ENCODE measurements at regions not wholly inside any gene's neighbourhood (a gene's known extent, or its start where the extent isn't known, plus 50 kb on each side); places are given as distances from the start of the nearest gene placed in this dataset.

DNA sequence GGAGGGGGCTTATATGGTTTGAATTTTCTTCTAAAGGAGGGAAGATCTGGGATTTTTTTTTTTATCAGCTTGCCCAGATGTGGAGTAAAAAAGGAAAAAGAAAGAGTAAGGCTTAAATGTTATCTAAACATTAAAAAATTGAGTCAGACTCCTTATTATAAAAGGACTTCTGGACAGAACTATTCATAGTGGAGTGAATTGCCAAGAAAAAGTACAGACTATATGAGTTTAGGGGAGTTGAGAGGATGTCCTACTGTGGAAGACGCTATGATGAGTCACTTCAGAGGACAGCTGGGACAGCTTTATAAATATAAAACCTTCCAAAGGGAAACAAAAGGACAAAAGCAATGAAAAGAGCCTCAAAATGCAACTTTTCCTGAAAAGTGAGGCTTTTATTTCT, 73.0 kb downstream of the TFPI2 start:
- POLR2A ChIA-PET = no interaction called here
- intact Hi-C loops (cut with micrococcal nuclease; ENCODE audit: unreplicated experiment) = no loop called here
- DNase-seq (ENCODE audit: low spot score) (no peak), FAIRE-seq (no peak), ATAC-seq (no peak)
- Histone ChIP-seq H4K20me1 (ENCODE audit: insufficient read depth, low read length) (no peaks in the 10 kb centered on the region), H3K27ac (ENCODE audit: extremely low read length, insufficient read depth, low read length) (no peak overlapping the region), H2AFZ (ENCODE audit: low read length) (no peak overlapping the region), H3K27me3 (ENCODE audit: control insufficient read depth in 1 of 2, insufficient read depth in 2 of 2, low read length in 2 of 2) (no peaks in the 10 kb centered on the region), H3K79me2 (ENCODE audit: insufficient read depth, low read length) (no peaks in the 10 kb centered on the region), H3K9ac (ENCODE audit: insufficient read depth, low read depth, low read length) (no peak overlapping the region), H3K9me3 (ENCODE audit: low read length) (no peaks in the 10 kb centered on the region), H3K4me3 (replicated peaks in 1 of 3; ENCODE audit: insufficient read depth in 1 of 3, low read depth in 2 of 3, low read length in 3 of 3) (no peak overlapping the region), H3K4me1 (ENCODE audit: insufficient read depth, low read length) (no peaks in the 10 kb centered on the region), H3K4me2 (ENCODE audit: low read depth, low read length) (no peak overlapping the region), H3K36me3 (replicated peaks in 1 of 2; ENCODE audit: control insufficient read depth in 1 of 2, insufficient read depth in 2 of 2, low read length in 2 of 2) (no peaks in the 10 kb centered on the region)
- no TSS peak for BruUV-seq (replicated peaks)
- no peak for TF ChIP-seq RBAK (CRISPR knock-in tag; IDR thresholded peaks at IDR 0.05)
- in situ Hi-C loops (cut with HindIII; ENCODE audit: extremely low pct_ligation_motif_present, low pct_unique_long_range_greater_than_20kb) = no loop called here
- WGBS (ENCODE audit: low lambda C conversion rate) = 0% methylated on average over 1 of the region's 1 CpG
- CTCF ChIA-PET (ENCODE audit: low intra/inter-chr PET ratio, low total read pairs) = no interaction called here

DNA sequence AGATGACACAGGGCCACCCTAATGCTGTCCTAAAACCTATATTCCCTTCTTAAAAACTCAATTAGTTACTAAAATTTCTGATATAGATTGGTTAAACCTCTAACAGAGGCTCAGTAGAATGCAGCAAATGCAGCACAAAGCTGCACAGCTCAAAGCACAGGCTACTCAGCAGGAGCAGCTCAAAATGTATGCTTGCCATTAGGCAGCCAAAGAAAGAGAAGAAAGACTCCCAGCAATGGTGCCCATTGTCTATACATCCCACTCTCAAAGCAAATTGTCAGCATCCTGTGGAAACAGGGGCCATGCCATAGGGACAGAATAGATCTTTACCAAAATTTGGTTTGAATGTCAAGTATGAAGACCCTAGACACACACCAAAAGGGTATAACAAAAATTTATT, 73.5 kb downstream of the TFPI2 start:
- H3K9me3 ChIP-seq (ENCODE audit: low read length) = no peaks in the 10 kb centered on the region
- no TSS peak for BruUV-seq (replicated peaks)
- H3K27ac ChIP-seq (ENCODE audit: extremely low read length, insufficient read depth, low read length) = no peak overlapping the region
- in situ Hi-C loops (cut with HindIII; ENCODE audit: extremely low pct_ligation_motif_present, low pct_unique_long_range_greater_than_20kb) (no loop called here), intact Hi-C loops (cut with micrococcal nuclease; ENCODE audit: unreplicated experiment) (no loop called here)
- FAIRE-seq (no peak), DNase-seq (ENCODE audit: low spot score) (no peak), ATAC-seq (no peak)
- H3K4me1 ChIP-seq (ENCODE audit: insufficient read depth, low read length) = no peaks in the 10 kb centered on the region
- no peaks in the 10 kb centered on the region for H3K36me3 ChIP-seq (replicated peaks in 1 of 2; ENCODE audit: control insufficient read depth in 1 of 2, insufficient read depth in 2 of 2, low read length in 2 of 2)
- no peak overlapping the region for H3K9ac ChIP-seq (ENCODE audit: insufficient read depth, low read depth, low read length)
- H3K27me3 ChIP-seq (ENCODE audit: control insufficient read depth in 1 of 2, insufficient read depth in 2 of 2, low read length in 2 of 2) = no peaks in the 10 kb centered on the region
- ChIA-PET POLR2A (no interaction called here), CTCF (ENCODE audit: low intra/inter-chr PET ratio, low total read pairs) (no interaction called here)
- no peak overlapping the region for H2AFZ ChIP-seq (ENCODE audit: low read length)
- no peak overlapping the region for H3K4me2 ChIP-seq (ENCODE audit: low read depth, low read length)
- H3K4me3 ChIP-seq (replicated peaks in 1 of 3; ENCODE audit: insufficient read depth in 1 of 3, low read depth in 2 of 3, low read length in 3 of 3) = no peak overlapping the region
- no peaks in the 10 kb centered on the region for H4K20me1 ChIP-seq (ENCODE audit: insufficient read depth, low read length)
- H3K79me2 ChIP-seq (ENCODE audit: insufficient read depth, low read length) = no peaks in the 10 kb centered on the region
- TF ChIP-seq, protein P1, sequence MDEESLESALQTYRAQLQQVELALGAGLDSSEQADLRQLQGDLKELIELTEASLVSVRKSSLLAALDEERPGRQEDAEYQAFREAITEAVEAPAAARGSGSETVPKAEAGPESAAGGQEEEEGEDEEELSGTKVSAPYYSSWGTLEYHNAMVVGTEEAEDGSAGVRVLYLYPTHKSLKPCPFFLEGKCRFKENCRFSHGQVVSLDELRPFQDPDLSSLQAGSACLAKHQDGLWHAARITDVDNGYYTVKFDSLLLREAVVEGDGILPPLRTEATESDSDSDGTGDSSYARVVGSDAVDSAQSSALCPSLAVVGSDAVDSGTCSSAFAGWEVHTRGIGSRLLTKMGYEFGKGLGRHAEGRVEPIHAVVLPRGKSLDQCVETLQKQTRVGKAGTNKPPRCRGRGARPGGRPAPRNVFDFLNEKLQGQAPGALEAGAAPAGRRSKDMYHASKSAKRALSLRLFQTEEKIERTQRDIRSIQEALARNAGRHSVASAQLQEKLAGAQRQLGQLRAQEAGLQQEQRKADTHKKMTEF (CRISPR knock-in tag; IDR thresholded peaks at IDR 0.05) = no peak
- TF ChIP-seq, protein P2, sequence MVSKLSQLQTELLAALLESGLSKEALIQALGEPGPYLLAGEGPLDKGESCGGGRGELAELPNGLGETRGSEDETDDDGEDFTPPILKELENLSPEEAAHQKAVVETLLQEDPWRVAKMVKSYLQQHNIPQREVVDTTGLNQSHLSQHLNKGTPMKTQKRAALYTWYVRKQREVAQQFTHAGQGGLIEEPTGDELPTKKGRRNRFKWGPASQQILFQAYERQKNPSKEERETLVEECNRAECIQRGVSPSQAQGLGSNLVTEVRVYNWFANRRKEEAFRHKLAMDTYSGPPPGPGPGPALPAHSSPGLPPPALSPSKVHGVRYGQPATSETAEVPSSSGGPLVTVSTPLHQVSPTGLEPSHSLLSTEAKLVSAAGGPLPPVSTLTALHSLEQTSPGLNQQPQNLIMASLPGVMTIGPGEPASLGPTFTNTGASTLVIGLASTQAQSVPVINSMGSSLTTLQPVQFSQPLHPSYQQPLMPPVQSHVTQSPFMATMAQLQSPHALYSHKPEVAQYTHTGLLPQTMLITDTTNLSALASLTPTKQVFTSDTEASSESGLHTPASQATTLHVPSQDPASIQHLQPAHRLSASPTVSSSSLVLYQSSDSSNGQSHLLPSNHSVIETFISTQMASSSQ (IDR thresholded peaks at IDR 0.05; ENCODE audit: low read depth) = no peak
- TF ChIP-seq, protein P2 (CRISPR knock-in tag; IDR thresholded peaks at IDR 0.05; ENCODE audit: borderline replicate concordance) = no peak
- TF ChIP-seq ZSCAN31 (CRISPR knock-in tag; IDR thresholded peaks at IDR 0.05; ENCODE audit: low read depth) (no peak), PPARG (CRISPR knock-in tag; conservative IDR thresholded peaks at IDR 0.05) (no peak), ZNF235 (CRISPR knock-in tag; IDR thresholded peaks at IDR 0.05; ENCODE audit: borderline replicate concordance) (no peak), ZNF850 (CRISPR knock-in tag; conservative IDR thresholded peaks at IDR 0.05) (no peak), NFRKB (IDR thresholded peaks at IDR 0.05) (no peak), ZNF644 (CRISPR knock-in tag; IDR thresholded peaks at IDR 0.05; ENCODE audit: low read depth) (no peak), NR2F6 (IDR thresholded peaks at IDR 0.05) (no peak), NR2F6 (CRISPR knock-in tag; IDR thresholded peaks at IDR 0.05) (no peak)
- TF ChIP-seq, protein P3, sequence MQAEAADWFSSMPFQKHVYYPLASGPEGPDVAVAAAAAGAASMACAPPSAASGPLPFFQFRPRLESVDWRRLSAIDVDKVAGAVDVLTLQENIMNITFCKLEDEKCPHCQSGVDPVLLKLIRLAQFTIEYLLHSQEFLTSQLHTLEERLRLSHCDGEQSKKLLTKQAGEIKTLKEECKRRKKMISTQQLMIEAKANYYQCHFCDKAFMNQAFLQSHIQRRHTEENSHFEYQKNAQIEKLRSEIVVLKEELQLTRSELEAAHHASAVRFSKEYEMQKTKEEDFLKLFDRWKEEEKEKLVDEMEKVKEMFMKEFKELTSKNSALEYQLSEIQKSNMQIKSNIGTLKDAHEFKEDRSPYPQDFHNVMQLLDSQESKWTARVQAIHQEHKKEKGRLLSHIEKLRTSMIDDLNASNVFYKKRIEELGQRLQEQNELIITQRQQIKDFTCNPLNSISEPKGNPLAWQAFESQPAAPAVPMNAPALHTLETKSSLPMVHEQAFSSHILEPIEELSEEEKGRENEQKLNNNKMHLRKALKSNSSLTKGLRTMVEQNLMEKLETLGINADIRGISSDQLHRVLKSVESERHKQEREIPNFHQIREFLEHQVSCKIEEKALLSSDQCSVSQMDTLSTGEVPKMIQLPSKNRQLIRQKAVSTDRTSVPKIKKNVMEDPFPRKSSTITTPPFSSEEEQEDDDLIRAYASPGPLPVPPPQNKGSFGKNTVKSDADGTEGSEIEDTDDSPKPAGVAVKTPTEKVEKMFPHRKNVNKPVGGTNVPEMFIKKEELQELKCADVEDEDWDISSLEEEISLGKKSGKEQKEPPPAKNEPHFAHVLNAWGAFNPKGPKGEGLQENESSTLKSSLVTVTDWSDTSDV (CRISPR knock-in tag; IDR thresholded peaks at IDR 0.05) = no peak

Data from HepG2 (cell line).